HFF-Myc (cell line): ENCODE measurements at regions not wholly inside any gene's neighbourhood (a gene's known extent, or its start where the extent isn't known, plus 50 kb on each side); places are given as distances from the start of the nearest gene placed in this dataset.

Source experiments
- DNase-seq: peaks from one replicate; pipeline ENCODE4 v3.0.0-alpha.2; 2011; ENCODE audit warnings: low read depth; ENCODE audit errors: extremely low read depth
- H3K4me3 ChIP-seq: replicated peaks from 2 replicates; pipeline ENCODE4 v1.5.1; 2011; ENCODE audit warnings: low read depth, mild to moderate bottlenecking, control low read depth, low read length
- TF ChIP-seq, protein P1 (sequence below): IDR thresholded peaks from 2 replicates; pipeline ENCODE4 v1.5.1; 2012; ENCODE audit warnings: mild to moderate bottlenecking, low read depth, low read length, control low read depth; ENCODE audit errors: missing control alignments

DNA sequence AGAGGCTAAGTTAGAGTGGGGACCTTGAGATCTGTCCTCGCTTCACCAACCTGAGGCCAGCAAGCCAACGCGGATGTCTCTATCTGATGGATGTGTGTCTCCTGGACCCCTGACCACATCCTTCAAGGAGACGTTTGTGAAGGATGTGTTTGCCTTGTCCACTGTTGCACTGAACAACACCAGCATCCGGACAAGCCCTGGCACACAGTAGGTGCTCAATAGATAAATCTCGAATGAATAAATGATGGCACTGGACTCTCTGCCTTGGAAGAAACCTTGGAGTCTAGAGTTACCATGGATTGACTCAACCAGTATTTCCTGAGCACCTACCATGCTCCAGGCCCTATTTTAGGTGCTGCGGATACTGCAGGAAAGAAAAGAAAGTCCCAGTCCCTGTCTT lies 97.7 kb upstream of the PTPN1 start:
- no peak for DNase-seq
- TF ChIP-seq, protein P1, sequence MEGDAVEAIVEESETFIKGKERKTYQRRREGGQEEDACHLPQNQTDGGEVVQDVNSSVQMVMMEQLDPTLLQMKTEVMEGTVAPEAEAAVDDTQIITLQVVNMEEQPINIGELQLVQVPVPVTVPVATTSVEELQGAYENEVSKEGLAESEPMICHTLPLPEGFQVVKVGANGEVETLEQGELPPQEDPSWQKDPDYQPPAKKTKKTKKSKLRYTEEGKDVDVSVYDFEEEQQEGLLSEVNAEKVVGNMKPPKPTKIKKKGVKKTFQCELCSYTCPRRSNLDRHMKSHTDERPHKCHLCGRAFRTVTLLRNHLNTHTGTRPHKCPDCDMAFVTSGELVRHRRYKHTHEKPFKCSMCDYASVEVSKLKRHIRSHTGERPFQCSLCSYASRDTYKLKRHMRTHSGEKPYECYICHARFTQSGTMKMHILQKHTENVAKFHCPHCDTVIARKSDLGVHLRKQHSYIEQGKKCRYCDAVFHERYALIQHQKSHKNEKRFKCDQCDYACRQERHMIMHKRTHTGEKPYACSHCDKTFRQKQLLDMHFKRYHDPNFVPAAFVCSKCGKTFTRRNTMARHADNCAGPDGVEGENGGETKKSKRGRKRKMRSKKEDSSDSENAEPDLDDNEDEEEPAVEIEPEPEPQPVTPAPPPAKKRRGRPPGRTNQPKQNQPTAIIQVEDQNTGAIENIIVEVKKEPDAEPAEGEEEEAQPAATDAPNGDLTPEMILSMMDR: no peak
- H3K4me3 ChIP-seq: no peak overlapping the region

DNA sequence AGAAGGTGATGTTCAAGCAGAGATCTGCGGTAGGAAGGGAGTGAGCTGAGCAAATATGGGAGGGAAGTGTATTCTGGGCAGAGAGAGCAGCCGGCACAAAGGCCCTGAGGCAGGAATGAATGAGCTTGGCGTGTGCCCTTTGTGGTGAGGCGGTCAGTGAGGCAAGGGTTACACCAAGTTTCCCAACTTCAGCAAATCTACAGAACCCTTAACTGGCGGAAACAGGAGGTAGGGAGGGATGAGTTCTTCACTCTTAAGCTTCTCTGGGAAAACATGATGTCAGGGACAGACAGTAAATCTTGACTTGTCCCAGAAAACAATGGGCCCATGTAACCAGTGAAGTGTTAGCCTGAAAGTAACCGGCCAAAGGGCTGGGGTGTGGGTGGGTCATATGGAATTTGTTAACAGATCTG lies 97.1 kb upstream of the PTPN1 start:
- TF ChIP-seq, protein P1: no peak
- H3K4me3 ChIP-seq: no peak overlapping the region
- DNase-seq: no peak

DNA sequence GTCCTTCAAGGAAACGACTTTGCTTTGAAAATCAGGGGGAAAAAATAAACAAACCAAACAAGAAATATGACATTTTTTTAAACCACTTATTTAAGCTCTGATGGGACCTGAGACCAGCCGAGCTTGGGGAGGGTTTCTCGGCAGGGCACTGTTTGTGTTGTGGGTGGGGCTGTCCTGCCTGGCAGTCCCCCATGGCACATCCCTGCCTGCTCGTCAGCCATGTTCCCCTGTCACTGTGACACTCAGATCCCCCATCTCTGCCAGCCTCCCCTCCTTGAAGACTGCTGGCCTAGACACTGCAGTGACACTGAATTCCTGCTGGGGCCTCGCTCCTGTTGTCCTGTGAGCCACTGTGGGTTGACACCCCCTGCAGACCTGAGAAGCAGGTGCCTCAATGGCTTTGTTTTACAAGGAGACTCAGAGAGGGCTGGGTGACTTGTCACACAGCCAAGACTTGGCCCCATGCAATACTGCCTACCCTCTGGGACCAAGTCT lies 95.1 kb upstream of the PTPN1 start:
- TF ChIP-seq, protein P1: no peak
- H3K4me3 ChIP-seq: no peak overlapping the region
- DNase-seq: no peak

DNA sequence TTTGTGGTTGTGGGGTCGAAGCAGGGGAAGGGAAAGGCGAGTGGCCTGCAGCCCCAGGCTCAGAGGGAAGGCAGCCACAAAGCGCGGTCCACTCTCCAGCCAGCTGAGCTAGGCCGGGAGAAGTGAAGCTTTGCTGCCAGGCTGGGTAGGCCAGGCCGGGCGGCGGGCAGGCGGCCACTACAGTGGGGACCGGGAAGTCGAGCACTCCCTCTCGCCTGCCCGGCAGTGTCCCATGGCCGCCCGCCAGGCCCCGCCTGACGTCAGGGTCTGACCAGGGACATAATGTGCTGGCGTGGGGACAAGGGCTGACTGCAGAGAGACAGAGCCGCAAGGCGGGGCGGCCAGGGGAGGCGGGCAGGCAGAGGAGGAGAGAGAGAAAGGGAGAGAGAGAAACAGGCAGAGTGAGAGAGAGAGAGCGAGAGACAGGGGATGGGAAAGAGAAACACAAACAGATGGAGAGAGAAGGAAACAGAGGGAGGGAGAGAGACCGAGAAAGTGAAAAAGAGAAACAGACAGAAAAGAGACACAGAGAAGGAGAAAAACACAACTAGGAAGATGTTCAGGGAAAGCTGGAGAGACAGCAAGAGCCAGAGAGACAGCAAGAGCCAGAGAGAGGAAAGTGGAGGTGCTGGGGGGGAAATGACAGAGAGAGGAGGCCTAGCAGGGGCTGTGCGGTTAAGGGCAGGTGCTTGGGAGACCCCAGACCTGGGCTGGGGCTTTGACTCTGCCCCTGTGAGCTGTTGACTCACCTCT lies 94.5 kb upstream of the PTPN1 start:
- H3K4me3 ChIP-seq: no peak overlapping the region
- no peak for DNase-seq
- TF ChIP-seq, protein P1: no peak

DNA sequence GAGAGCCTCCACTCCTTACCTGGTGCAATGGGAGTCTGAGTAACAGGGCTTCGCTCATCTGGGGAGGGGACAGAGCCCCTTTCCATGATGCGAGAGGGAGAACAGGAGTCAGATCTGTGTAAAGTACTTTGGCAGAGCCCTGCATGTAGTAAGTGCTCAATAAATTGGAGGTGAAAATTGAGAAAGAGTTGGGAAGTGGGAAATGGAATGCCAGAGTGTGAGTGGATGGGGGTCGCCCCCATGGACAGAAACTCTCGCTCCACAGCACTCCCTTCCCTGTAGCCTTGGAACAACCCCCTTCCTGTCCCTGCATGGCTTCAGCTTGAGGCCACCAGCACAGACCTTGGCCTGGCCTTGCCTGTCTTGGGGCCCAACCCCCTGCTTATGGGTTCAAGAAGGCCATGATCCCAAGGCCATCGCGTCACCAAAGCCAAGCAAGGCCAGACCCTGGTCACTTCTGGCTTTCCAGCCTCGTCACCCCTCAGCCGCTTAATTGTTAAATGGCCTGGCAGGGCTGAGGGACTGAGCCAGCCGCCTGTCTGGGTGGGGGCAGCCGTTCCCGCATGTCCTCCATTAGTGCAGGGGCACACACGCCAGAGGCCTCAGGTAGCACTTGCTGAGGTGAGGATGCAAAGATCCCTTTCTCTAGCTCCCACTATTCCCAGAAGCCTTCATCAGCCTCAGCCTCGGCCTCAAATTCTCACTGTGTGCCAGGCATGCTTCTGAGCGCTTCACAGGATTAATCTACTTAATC lies 93.7 kb upstream of the PTPN1 start:
- TF ChIP-seq, protein P1: no peak
- H3K4me3 ChIP-seq: no peak overlapping the region
- no peak for DNase-seq

DNA sequence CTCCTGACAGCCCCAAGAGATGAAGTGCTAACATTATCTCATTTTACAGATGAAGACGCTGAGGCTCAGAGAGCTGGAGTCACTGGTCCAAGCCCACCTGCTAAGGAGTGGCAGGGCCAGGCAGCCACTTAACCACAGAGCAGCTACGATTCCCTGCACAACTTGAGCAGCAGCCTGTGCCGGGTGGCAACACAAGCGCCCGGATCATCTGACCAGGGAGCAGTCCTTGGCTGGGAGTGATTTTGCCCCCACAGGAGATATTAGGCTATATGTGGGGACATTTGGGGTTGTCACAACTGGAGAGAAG lies 93.2 kb upstream of the PTPN1 start:
- DNase-seq: no peak
- no peak overlapping the region for H3K4me3 ChIP-seq
- TF ChIP-seq, protein P1: no peak
